Left ventricle myocardium inferior (tissue), 1 donor: ENCODE measurements at regions not wholly inside any gene's neighbourhood (a gene's known extent, or its start where the extent isn't known, plus 50 kb on each side); places are given as distances from the start of the nearest gene placed in this dataset.
A peak's percentile ranks its signal among the peaks of the same experiment; 100 is the strongest.

Experiments used
- DNase-seq: peaks from one replicate; pipeline ENCODE4 v3.0.0-alpha.2; 2020
- H3K27ac ChIP-seq: fragments of 200-600 bp; replicated peaks from 2 replicates; pipeline ENCODE4 v1.8.0; 2021
- H3K27me3 ChIP-seq: fragments of 200-600 bp; 2 replicates; pipeline ENCODE4 v1.8.0; 2021; ENCODE audit warnings: low read depth
- H3K36me3 ChIP-seq: fragments of 200-600 bp; 2 replicates; pipeline ENCODE4 v1.8.0; 2021
- H3K4me1 ChIP-seq: fragments of 200-600 bp; 2 replicates; pipeline ENCODE4 v1.8.0; 2021
- H3K4me3 ChIP-seq: fragments of 200-600 bp; 2 replicates; pipeline ENCODE4 v1.8.0; 2021; ENCODE audit warnings: mild to moderate bottlenecking, moderate library complexity
- H3K9me3 ChIP-seq: fragments of 200-600 bp; replicated peaks from 2 replicates; pipeline ENCODE4 v1.8.0; 2021
- CTCF ChIP-seq: fragments of 200-600 bp; IDR thresholded peaks from 2 replicates; pipeline ENCODE4 v1.8.0; 2021; ENCODE audit warnings: antibody characterized with exemption, mild to moderate bottlenecking, borderline replicate concordance
- intact Hi-C: fragments of 100-400 bp; cut with micrococcal nuclease; formaldehyde crosslinking; loops from one replicate; pipeline ENCODE4 v1.11.0; 2022
- donor health status: DM: no; HTN: yes; CAD: no; lungs with severe emphysema.

- peaks cover 54% of the 10 kb centered on the region for H3K27me3 ChIP-seq
- DNase-seq, result no peak
- intact Hi-C loops, result no loop called here
- H3K4me3 ChIP-seq, result no peak overlapping the region
- TF ChIP-seq CTCF, result peak; percentile 28
- H3K4me1 ChIP-seq, result peaks cover 6% of the 10 kb centered on the region
- no peaks in the 10 kb centered on the region for H3K9me3 ChIP-seq
- no peaks in the 10 kb centered on the region for H3K36me3 ChIP-seq
- H3K27ac ChIP-seq, result peak overlapping the region; percentile 14
These were observed 113.8 kb downstream of the MSX2 start for GRCh38 chr5:174837919-174838902.

GRCh38 chr5:174834081-174834480 lies 109.7 kb downstream of the MSX2 start:
- intact Hi-C loops, result no loop called here
- no peaks in the 10 kb centered on the region for H3K36me3 ChIP-seq
- no peaks in the 10 kb centered on the region for H3K4me1 ChIP-seq
- peaks cover 59% of the 10 kb centered on the region for H3K27me3 ChIP-seq
- H3K9me3 ChIP-seq, result no peaks in the 10 kb centered on the region
- no peak overlapping the region for H3K27ac ChIP-seq
- no peak for TF ChIP-seq CTCF
- DNase-seq, result no peak
- H3K4me3 ChIP-seq, result no peak overlapping the region

GRCh38 chr5:174832811-174833210 lies 108.4 kb downstream of the MSX2 start:
- Histone ChIP-seq H3K4me3 (no peak overlapping the region), H3K36me3 (no peaks in the 10 kb centered on the region), H3K9me3 (no peaks in the 10 kb centered on the region), H3K27ac (no peak overlapping the region), H3K4me1 (no peaks in the 10 kb centered on the region), H3K27me3 (peaks cover 50% of the 10 kb centered on the region)
- TF ChIP-seq CTCF, result no peak
- intact Hi-C loops, result no loop called here
- no peak for DNase-seq

- Histone ChIP-seq H3K4me3 (no peak overlapping the region), H3K27ac (no peak overlapping the region), H3K36me3 (no peaks in the 10 kb centered on the region), H3K4me1 (no peaks in the 10 kb centered on the region), H3K9me3 (no peaks in the 10 kb centered on the region), H3K27me3 (peaks cover 44% of the 10 kb centered on the region)
- no peak for DNase-seq
- intact Hi-C loops, result no loop called here
- TF ChIP-seq CTCF, result no peak
These were observed 107.6 kb downstream of the MSX2 start for GRCh38 chr5:174832025-174832424.

GRCh38 chr5:174831031-174831660 lies 106.8 kb downstream of the MSX2 start:
- Histone ChIP-seq H3K4me1 (no peaks in the 10 kb centered on the region), H3K27ac (no peak overlapping the region), H3K9me3 (no peaks in the 10 kb centered on the region), H3K36me3 (no peaks in the 10 kb centered on the region), H3K27me3 (peaks cover 38% of the 10 kb centered on the region), H3K4me3 (no peak overlapping the region)
- no peak for DNase-seq
- intact Hi-C loops, result no loop called here
- no peak for TF ChIP-seq CTCF
